ENCODE measurements at regions not wholly inside any gene's neighbourhood (a gene's known extent, or its start where the extent isn't known, plus 50 kb on each side); places are given as distances from the start of the nearest gene placed in this dataset.
"Not testable (repeated sequence)": the region's sequence is repeated elsewhere in the genome, so short reads cannot be mapped to it uniquely, and the experiment has no call there.

GRCh38 chr6:140660295-140660694, 1285.8 kb upstream of the CITED2 start:
- TF ChIP-seq CTCF (IDR thresholded peaks at IDR 0.05; ENCODE audit: insufficient read depth, low read depth, low read length, missing control alignments), result no peak
- no peak overlapping the region for H3K4me3 ChIP-seq (ENCODE audit: low read length)
- no peak for DNase-seq (ENCODE audit: low read depth)

GRCh38 chr6:140653972-140654371, 1279.5 kb upstream of the CITED2 start:
- DNase-seq (ENCODE audit: low read depth), result no peak
- TF ChIP-seq CTCF (IDR thresholded peaks at IDR 0.05; ENCODE audit: insufficient read depth, low read depth, low read length, missing control alignments), result no peak
- H3K4me3 ChIP-seq (ENCODE audit: low read length), result no peak overlapping the region

GRCh38 chr6:140653506-140653905, 1279.1 kb upstream of the CITED2 start:
- H3K4me3 ChIP-seq (ENCODE audit: low read length), result no peak overlapping the region
- no peak for DNase-seq (ENCODE audit: low read depth)
- TF ChIP-seq CTCF (IDR thresholded peaks at IDR 0.05; ENCODE audit: insufficient read depth, low read depth, low read length, missing control alignments), result no peak

GRCh38 chr6:140649502-140649901, 1275.1 kb upstream of the CITED2 start:
- H3K4me3 ChIP-seq (ENCODE audit: low read length); DNase-seq (ENCODE audit: low read depth): not testable (repeated sequence)

- not testable (repeated sequence) for H3K4me3 ChIP-seq (ENCODE audit: low read length); DNase-seq (ENCODE audit: low read depth)
Measured at GRCh38 chr6:140647322-140647721, 1272.9 kb upstream of the CITED2 start.

- DNase-seq (ENCODE audit: low read depth), result no peak
- no peak for TF ChIP-seq CTCF (IDR thresholded peaks at IDR 0.05; ENCODE audit: insufficient read depth, low read depth, low read length, missing control alignments)
Measured at GRCh38 chr6:140644017-140644416, 1269.6 kb upstream of the CITED2 start.

GRCh38 chr6:140641412-140641811, 1267.0 kb upstream of the CITED2 start:
- TF ChIP-seq CTCF (IDR thresholded peaks at IDR 0.05; ENCODE audit: insufficient read depth, low read depth, low read length, missing control alignments), result no peak
- no peak overlapping the region for H3K4me3 ChIP-seq (ENCODE audit: low read length)
- DNase-seq (ENCODE audit: low read depth), result no peak

More at GRCh38 chr6:140644017-140644416, 1269.6 kb upstream of the CITED2 start:
- H3K4me3 ChIP-seq (ENCODE audit: low read length), result no peak overlapping the region

- no peak for TF ChIP-seq CTCF (IDR thresholded peaks at IDR 0.05; ENCODE audit: insufficient read depth, low read depth, low read length, missing control alignments)
- no peak for DNase-seq (ENCODE audit: low read depth)
- no peak overlapping the region for H3K4me3 ChIP-seq (ENCODE audit: low read length)
Measured at GRCh38 chr6:140636908-140637402, 1262.5 kb upstream of the CITED2 start.

Data from epithelial cell of esophagus (primary cell).